ENCODE measurements at regions not wholly inside any gene's neighbourhood (a gene's known extent, or its start where the extent isn't known, plus 50 kb on each side); places are given as distances from the start of the nearest gene placed in this dataset.

- in situ Hi-C loops (cut with MboI; ENCODE audit: low sequenced_read_pairs in 4 of 4): no loop called here
- TF ChIP-seq POLR2A (IDR thresholded peaks at IDR 0.05) (no peak), CTCF (IDR thresholded peaks at IDR 0.05 in 4 of 5, conservative IDR thresholded peaks at IDR 0.05 in 1 of 5) (no peak)
Observed at GRCh38 chr7:119341822-119342221, 931.2 kb upstream of the KCND2 start.

GRCh38 chr7:119343289-119343688, 929.7 kb upstream of the KCND2 start:
- H3K36me3 ChIP-seq: no peaks in the 10 kb centered on the region
- DNase-seq (no peak), ATAC-seq (no peak)
- in situ Hi-C loops (cut with MboI; ENCODE audit: low sequenced_read_pairs in 4 of 4) (no loop called here), intact Hi-C loops (cut with DNase I; ENCODE audit: low total_unique reads) (no loop called here)
- no peak overlapping the region for H3K4me3 ChIP-seq
- TF ChIP-seq POLR2A (IDR thresholded peaks at IDR 0.05) (no peak), CTCF (IDR thresholded peaks at IDR 0.05 in 4 of 5, conservative IDR thresholded peaks at IDR 0.05 in 1 of 5) (no peak)
- no peak overlapping the region for H3K27ac ChIP-seq
- no peaks in the 10 kb centered on the region for H3K4me1 ChIP-seq
- H3K27me3 ChIP-seq: no peaks in the 10 kb centered on the region
- no peaks in the 10 kb centered on the region for H3K9me3 ChIP-seq

More at GRCh38 chr7:119341822-119342221, 931.2 kb upstream of the KCND2 start:
- H3K9me3 ChIP-seq: no peaks in the 10 kb centered on the region
- no peaks in the 10 kb centered on the region for H3K4me1 ChIP-seq
- ATAC-seq (no peak), DNase-seq (no peak)
- no peaks in the 10 kb centered on the region for H3K27me3 ChIP-seq
- H3K27ac ChIP-seq: no peak overlapping the region
- intact Hi-C loops (cut with DNase I; ENCODE audit: low total_unique reads): no loop called here
- H3K36me3 ChIP-seq: no peaks in the 10 kb centered on the region
- H3K4me3 ChIP-seq: no peak overlapping the region

- ATAC-seq (no peak), DNase-seq (no peak)
- Histone ChIP-seq H3K4me3 (no peak overlapping the region), H3K36me3 (no peaks in the 10 kb centered on the region), H3K27me3 (no peaks in the 10 kb centered on the region), H3K4me1 (no peaks in the 10 kb centered on the region), H3K9me3 (no peaks in the 10 kb centered on the region), H3K27ac (no peak overlapping the region)
- in situ Hi-C loops (cut with MboI; ENCODE audit: low sequenced_read_pairs in 4 of 4): no loop called here
- TF ChIP-seq POLR2A (IDR thresholded peaks at IDR 0.05): no peak
- TF ChIP-seq CTCF (IDR thresholded peaks at IDR 0.05 in 4 of 5, conservative IDR thresholded peaks at IDR 0.05 in 1 of 5): no peak
- intact Hi-C loops (cut with DNase I; ENCODE audit: low total_unique reads): no loop called here
Observed at GRCh38 chr7:119344466-119344865, 928.5 kb upstream of the KCND2 start.

GRCh38 chr7:119348491-119348890, 924.5 kb upstream of the KCND2 start:
- Histone ChIP-seq H3K36me3 (no peaks in the 10 kb centered on the region), H3K9me3 (no peaks in the 10 kb centered on the region), H3K4me1 (no peaks in the 10 kb centered on the region), H3K27me3 (no peaks in the 10 kb centered on the region), H3K27ac (no peak overlapping the region), H3K4me3 (no peak overlapping the region)
- intact Hi-C loops (cut with DNase I; ENCODE audit: low total_unique reads): no loop called here
- ATAC-seq (no peak), DNase-seq (no peak)
- in situ Hi-C loops (cut with MboI; ENCODE audit: low sequenced_read_pairs in 4 of 4): no loop called here
- TF ChIP-seq CTCF (IDR thresholded peaks at IDR 0.05 in 4 of 5, conservative IDR thresholded peaks at IDR 0.05 in 1 of 5) (no peak), POLR2A (IDR thresholded peaks at IDR 0.05) (no peak)

- DNase-seq: no peak
- H3K36me3 ChIP-seq: no peaks in the 10 kb centered on the region
- H3K4me3 ChIP-seq: no peak overlapping the region
- no peaks in the 10 kb centered on the region for H3K9me3 ChIP-seq
- no peak overlapping the region for H3K27ac ChIP-seq
- intact Hi-C loops (cut with DNase I; ENCODE audit: low total_unique reads) (no loop called here), in situ Hi-C loops (cut with MboI; ENCODE audit: low sequenced_read_pairs in 4 of 4) (no loop called here)
- H3K4me1 ChIP-seq: no peaks in the 10 kb centered on the region
- TF ChIP-seq POLR2A (IDR thresholded peaks at IDR 0.05): no peak
- no peak for TF ChIP-seq CTCF (IDR thresholded peaks at IDR 0.05 in 4 of 5, conservative IDR thresholded peaks at IDR 0.05 in 1 of 5)
- no peaks in the 10 kb centered on the region for H3K27me3 ChIP-seq
- no peak for ATAC-seq
Observed at GRCh38 chr7:119350334-119350733, 922.6 kb upstream of the KCND2 start.

Data from gastrocnemius medialis (tissue), 4 donors.